Smooth muscle cell of the brain vasculature (primary cell): ENCODE measurements at regions not wholly inside any gene's neighbourhood (a gene's known extent, or its start where the extent isn't known, plus 50 kb on each side); places are given as distances from the start of the nearest gene placed in this dataset.

Source experiments
- DNase-seq: peaks from one replicate; pipeline ENCODE4 v3.0.0-alpha.2; 2012; ENCODE audit warnings: low read depth, low spot score

GRCh38 chr19:46911456-46911855, 50.7 kb downstream of the ARHGAP35 start:
- no peak for DNase-seq

- no peak for DNase-seq
Measured at GRCh38 chr19:46913198-46913851, 52.5 kb downstream of the ARHGAP35 start.

GRCh38 chr19:46913852-46914430, 53.1 kb downstream of the ARHGAP35 start:
- DNase-seq = no peak

- no peak for DNase-seq
Measured at GRCh38 chr19:46915386-46915785, 54.6 kb downstream of the ARHGAP35 start.

DNA sequence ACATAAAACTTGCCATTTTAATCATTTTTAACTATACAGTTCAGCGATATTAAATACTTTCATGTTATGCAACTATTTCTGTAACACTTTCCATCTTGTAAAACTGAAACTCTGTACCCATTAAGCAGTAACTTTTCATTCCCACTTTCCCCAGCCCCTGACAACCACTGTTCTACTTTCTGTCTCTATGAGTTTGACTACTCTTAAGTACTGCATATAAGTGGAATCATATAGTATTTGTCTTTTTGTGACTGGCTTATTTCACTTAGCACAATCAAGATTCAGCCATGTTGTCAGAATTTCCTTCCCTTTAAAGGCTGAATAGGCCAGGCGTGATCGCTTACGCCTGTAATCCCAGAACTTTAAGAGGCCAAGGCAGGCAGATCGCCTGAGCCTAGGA, 56.2 kb downstream of the ARHGAP35 start:
- no peak for DNase-seq

DNA sequence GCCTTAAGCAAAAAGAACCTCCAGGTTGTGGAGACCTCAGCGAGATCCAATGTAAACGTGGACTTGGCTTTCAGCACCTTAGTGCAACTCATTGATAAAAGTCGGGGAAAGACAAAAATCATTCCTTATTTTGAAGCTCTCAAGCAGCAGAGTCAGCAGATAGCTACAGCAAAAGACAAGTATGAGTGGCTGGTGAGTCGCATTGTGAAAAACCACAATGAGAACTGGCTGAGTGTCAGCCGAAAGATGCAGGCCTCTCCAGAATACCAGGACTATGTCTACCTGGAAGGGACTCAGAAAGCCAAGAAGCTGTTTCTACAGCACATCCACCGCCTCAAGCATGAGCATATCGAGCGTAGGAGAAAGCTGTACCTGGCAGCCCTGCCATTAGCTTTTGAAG, 58.5 kb downstream of the ARHGAP35 start:
- DNase-seq = no peak

DNA sequence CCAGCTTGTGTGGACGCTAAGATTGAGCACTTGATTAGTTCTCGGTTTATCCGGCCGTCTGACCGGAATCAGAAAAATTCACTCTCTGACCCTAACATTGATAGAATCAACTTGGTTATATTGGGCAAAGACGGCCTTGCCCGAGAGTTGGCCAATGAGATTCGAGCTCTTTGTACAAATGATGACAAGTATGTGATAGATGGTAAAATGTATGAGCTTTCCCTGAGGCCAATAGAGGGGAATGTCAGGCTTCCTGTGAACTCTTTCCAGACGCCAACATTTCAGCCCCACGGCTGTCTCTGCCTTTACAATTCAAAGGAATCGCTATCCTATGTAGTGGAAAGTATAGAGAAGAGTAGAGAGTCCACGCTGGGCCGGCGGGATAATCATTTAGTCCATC, 59.6 kb downstream of the ARHGAP35 start:
- no peak for DNase-seq

- DNase-seq = no peak
Measured at GRCh38 chr19:46921071-46921470, 60.3 kb downstream of the ARHGAP35 start.

DNA sequence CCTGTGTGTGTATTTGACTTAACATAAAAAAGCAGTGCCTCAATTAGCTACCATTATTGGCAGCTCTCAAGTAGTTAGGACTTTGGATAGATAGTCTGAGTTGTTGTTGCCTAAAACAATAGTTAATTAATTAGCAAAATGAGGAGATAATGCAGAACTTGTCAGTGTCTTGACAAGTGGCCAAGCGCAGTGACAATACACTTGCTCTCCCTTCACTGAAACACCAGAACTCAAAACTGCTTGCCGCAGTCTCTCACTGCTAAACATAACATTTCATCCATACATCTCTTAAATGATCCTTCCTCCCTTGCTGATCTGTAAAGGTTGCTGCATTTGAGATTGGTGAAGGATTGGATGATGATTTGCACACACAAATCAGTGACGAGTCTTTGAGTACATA, 61.7 kb downstream of the ARHGAP35 start:
- no peak for DNase-seq

DNA sequence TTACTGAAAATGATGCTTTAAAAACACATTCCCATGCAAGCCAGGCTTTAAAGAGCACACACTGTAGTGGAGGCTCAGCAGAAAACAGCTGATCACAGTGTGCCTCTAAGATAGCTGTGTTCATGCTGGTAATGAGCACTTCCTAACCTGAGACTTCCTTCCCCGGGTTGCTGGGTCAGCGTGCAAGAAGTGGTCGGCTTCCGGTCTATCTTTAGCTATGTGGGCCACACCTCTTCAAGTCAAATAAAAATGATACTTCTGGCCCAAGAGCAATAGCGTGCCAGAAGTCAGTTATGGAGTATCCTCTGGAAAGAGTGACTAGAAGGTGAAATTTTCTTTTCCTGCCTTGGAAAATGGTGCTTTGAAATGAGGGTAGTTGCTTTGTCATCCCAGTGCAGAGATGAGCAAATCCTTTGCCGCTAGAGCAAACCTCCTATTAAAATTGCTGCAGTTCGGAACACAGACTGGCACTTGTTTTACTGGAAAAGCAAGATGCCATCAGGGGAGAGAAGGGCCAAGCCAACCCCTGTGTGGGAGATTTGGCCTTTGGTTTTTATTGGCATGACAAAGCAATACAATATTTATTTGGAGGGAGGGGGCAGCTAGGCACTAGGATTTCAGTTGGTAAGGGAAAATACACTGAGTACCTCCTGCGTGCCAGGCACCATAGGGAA, 64.2 kb downstream of the ARHGAP35 start:
- DNase-seq = no peak

DNA sequence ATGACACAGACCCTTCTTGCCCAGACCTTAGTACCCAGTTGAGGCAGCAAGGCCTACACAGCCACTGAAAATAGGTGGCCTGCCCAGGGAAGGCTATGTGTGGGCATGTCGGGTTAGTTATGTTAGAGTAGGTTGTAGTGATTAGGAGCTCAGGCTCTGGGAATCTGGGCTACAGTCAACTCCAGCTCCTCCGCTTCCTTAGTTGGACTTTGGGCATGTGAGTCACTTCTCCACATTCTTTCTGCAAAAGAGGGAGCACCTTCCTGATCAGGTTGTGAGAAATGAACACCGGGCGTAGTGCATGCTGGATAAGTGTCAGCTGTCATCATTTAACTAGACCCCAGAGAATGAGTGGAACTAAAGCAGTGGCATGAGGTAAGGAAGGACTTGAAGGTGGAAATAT, 64.8 kb downstream of the ARHGAP35 start:
- DNase-seq = no peak

DNA sequence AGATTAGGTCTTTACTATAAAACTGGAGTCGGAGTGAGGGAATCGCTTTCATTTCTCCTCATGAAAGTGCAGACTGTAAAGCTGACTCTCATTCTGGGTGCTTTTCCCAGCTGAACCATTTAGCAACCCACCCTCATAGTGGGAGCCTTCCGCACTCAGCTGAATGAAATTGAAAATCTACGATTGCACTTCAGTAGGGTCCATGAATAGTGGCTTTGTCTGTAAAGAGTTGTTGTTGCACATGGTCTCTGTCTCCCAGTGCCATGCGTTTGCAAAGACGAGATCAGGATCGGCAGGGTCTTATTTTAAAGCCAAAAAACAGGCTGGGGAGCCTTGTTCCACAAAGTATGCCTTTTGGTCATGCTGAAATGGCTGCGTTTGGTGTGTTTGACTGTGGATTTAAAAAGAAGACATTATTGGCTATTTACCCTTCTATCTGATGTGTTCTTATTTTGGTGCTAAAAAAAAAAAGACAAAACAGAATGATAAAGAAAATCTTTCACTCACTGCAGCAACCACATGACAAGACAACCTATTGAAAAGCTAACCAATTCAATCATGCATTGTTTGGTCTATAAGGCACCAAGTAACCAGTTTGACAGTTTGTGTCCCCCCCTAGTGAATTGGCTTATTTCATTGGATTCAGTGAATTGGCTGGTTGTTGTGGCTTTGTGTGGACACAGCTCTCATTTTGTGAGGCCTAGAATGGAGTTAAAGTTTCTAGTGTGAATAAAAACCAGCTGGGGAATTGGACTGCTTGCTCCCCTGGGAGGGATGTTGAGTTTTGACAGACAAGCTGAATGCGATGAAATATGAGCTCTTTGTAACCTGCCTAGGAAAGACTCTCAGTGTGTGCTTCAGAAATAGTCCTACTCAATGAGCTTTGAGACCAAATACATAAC, 65.6 kb downstream of the ARHGAP35 start:
- DNase-seq = no peak

DNA sequence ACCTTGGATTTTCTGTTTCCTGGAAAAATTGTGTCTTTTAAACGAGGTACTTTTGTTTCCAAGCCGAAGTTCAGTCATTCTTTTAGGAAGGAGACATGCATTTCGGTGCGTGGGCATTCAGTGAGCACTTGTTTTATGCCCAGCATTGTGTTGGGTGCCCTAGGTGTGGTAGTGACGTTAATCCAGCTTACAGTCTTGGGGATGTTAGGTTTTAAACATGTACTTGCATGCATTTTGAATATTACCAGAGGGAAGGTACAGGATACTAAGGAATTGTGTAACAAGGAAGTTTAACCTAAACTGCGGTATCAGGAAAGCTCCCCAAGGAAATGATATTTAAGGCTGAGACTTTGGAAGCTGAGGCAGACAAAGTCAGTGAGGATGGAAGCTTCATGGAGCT, 66.3 kb downstream of the ARHGAP35 start:
- DNase-seq = no peak

DNA sequence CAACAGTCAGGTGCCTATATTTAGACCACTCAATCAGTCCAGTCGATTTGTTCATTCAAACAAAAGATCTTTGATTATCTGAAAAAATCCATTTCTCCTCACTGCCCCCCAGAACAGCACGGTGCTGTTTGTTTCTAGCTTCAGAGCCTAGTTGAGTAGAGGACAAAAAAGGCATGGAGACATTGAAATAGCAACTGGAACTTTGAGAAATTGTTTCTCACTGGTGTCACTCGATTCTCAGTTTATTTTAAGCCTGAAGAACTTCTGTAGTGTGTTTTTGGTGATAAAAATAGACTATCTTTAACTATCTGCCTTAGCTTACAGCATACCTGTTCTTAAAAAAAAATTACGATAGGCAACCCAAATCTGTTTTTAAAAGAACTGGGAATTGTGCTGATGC, 67.1 kb downstream of the ARHGAP35 start:
- no peak for DNase-seq

- no peak for DNase-seq
Measured at GRCh38 chr19:46928951-46929350, 68.2 kb downstream of the ARHGAP35 start.

DNA sequence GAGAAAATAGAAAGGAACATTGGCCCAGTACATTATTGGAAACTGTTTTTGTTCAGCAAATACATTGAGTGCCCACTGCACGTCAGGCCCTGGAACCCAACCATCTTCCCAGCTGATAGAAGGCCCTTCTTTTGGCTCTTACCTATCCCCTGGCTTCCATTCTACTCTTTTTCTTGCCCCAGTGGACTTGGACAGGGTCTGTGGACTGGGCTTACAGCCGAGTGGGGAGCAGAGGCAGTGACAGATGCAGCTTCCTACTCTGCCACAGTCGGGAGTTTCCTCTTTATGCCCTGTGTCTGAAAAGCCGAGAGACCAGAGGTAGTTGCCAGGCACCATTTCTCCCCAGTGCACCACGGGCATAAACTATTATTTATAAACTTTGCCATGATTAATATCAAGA, 70.4 kb downstream of the ARHGAP35 start:
- DNase-seq = no peak

DNA sequence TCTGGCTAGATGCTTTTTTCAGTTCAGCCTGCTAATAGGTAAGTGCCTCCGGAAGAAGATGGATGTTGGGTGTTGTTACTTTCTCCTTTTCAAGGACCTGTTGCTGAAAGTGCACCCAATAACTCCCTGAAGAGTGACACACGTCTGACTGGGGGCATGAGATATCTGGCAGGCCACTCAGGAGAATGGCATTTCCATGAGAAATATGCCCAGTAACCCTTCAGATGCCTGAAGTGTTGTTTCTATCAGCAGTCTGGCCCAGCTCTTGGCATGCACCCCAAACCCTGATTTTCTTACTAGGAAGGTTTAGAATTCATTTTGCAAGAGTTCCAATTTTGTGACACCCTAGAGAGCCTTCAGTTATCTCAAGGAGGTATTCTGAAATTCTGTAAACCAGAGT, 71.5 kb downstream of the ARHGAP35 start:
- DNase-seq = no peak

DNA sequence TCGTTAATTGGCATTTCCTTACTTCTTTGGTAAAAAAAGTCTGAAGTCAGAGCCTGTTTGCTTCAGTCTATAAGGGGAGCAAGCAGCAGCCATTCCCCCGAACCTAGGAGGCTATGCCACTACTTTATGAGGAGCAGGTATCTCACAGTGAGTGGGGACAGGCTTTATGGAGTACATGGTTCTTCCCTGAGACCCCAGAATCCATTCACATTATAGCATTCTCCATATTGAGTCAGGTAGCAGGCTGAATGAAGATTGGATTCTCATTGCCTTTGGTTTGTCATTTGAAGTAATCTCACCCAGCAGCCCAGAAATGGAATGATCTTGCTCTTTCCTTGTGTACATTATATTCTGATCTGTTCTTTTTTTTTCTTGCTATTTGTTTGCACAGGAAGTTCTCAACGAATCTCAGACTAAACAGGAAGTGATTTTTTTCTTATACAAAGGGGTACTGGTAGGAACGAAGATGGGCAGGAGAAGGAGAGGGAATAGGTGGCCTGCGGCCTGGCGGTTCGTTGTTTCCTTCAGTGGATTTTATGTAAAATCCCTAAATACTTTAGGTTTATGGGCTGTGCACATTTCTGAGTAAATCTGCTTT, 74.4 kb downstream of the ARHGAP35 start:
- DNase-seq = no peak

DNA sequence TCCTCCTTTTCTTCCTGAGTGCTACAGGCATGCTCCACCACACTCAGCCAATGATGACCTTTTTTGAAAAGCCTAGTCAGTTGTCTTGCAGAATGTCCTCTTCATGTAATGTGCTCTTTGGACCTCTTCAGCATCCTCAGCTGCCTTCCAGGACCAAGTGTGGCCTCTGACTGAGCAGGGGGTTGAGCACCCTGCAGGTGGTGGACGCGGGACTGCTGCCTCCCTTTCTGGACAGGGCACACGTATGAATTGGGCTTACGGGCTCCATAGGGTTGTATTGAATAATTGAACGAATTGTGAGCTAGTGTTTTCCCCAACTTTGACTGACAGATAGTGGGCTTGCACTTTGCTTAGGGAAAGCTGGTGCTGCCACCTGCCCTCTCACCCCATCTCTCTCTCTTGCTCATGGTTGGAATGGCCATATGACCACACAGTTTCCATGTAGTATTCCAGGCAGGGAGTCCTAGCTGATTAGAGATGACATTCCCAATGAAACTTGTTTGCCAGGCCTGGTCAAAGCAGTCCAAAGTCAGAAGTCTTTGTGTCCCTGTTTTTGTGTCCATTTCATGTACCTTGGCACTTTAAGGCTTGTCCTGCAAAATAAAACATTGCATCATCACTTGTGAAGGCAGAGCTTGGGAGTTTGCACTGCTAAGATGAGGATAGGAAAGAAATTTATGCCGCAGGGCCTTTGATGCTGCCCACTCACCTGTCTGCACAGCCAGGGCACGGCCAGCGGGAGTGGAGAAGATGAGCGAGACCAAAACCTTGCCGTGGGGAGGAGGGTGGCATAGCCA, 76.3 kb upstream of the NPAS1 start:
- DNase-seq = no peak

GRCh38 chr19:46944123-46944748, 75.4 kb upstream of the NPAS1 start:
- DNase-seq = no peak
